RCC 7860 (cell line): ENCODE measurements at regions not wholly inside any gene's neighbourhood (a gene's known extent, or its start where the extent isn't known, plus 50 kb on each side); places are given as distances from the start of the nearest gene placed in this dataset.

Experiments
- DNase-seq: peaks from one replicate; pipeline ENCODE4 v3.0.0-alpha.2; 2015; ENCODE audit warnings: low spot score
- FAIRE-seq: peaks from 2 replicates; lab custom pipeline; 2012; peaks lifted over from hg19 to GRCh38; lab: Jason Lieb, UNC

GRCh38 chr18:28712796-28713425, 536.0 kb upstream of the CDH2 start:
- FAIRE-seq (no peak), DNase-seq (no peak)

- no peak for FAIRE-seq
- DNase-seq: no peak
These were observed 535.2 kb upstream of the CDH2 start for GRCh38 chr18:28712172-28712571.

- DNase-seq: no peak
These were observed 534.2 kb upstream of the CDH2 start for GRCh38 chr18:28711096-28711495.

GRCh38 chr18:28707006-28707405, 530.1 kb upstream of the CDH2 start:
- FAIRE-seq: no peak

More at GRCh38 chr18:28711096-28711495, 534.2 kb upstream of the CDH2 start:
- no peak for FAIRE-seq

GRCh38 chr18:28706397-28706796, 529.5 kb upstream of the CDH2 start:
- DNase-seq (no peak), FAIRE-seq (no peak)

More at GRCh38 chr18:28707006-28707405, 530.1 kb upstream of the CDH2 start:
- no peak for DNase-seq

- no peak for FAIRE-seq
- no peak for DNase-seq
These were observed 528.6 kb upstream of the CDH2 start for GRCh38 chr18:28705482-28705881.

- DNase-seq (no peak), FAIRE-seq (no peak)
These were observed 515.4 kb upstream of the CDH2 start for GRCh38 chr18:28692337-28692736.

GRCh38 chr18:28691496-28691840, 514.5 kb upstream of the CDH2 start:
- DNase-seq: no peak
- FAIRE-seq: no peak

GRCh38 chr18:28690836-28691495, 514.0 kb upstream of the CDH2 start:
- no peak for FAIRE-seq
- no peak for DNase-seq

- no peak for FAIRE-seq
These were observed 513.2 kb upstream of the CDH2 start for GRCh38 chr18:28690100-28690499.

GRCh38 chr18:28689588-28689987, 512.7 kb upstream of the CDH2 start:
- DNase-seq (no peak), FAIRE-seq (no peak)

More at GRCh38 chr18:28690100-28690499, 513.2 kb upstream of the CDH2 start:
- no peak for DNase-seq

- DNase-seq (no peak), FAIRE-seq (no peak)
These were observed 507.9 kb upstream of the CDH2 start for GRCh38 chr18:28684746-28685355.

- DNase-seq (no peak), FAIRE-seq (no peak)
These were observed 506.0 kb upstream of the CDH2 start for GRCh38 chr18:28682912-28683311.

GRCh38 chr18:28669165-28669564, 492.2 kb upstream of the CDH2 start:
- DNase-seq (no peak), FAIRE-seq (no peak)

- FAIRE-seq: no peak
- no peak for DNase-seq
These were observed 489.3 kb upstream of the CDH2 start for GRCh38 chr18:28666216-28666615.

- no peak for FAIRE-seq
These were observed 481.0 kb upstream of the CDH2 start for GRCh38 chr18:28657961-28658360.

GRCh38 chr18:28652654-28653053, 475.7 kb upstream of the CDH2 start:
- no peak for FAIRE-seq

More at GRCh38 chr18:28657961-28658360, 481.0 kb upstream of the CDH2 start:
- no peak for DNase-seq

GRCh38 chr18:28651298-28651697, 474.4 kb upstream of the CDH2 start:
- FAIRE-seq: no peak

More at GRCh38 chr18:28652654-28653053, 475.7 kb upstream of the CDH2 start:
- DNase-seq: no peak

GRCh38 chr18:28650860-28651259, 473.9 kb upstream of the CDH2 start:
- DNase-seq (no peak), FAIRE-seq (no peak)

More at GRCh38 chr18:28651298-28651697, 474.4 kb upstream of the CDH2 start:
- DNase-seq: no peak

GRCh38 chr18:28647961-28648360, 471.0 kb upstream of the CDH2 start:
- DNase-seq: no peak
- FAIRE-seq: no peak

GRCh38 chr18:28637897-28638296, 461.0 kb upstream of the CDH2 start:
- DNase-seq (no peak), FAIRE-seq (no peak)

- FAIRE-seq: no peak
- no peak for DNase-seq
These were observed 458.6 kb upstream of the CDH2 start for GRCh38 chr18:28635530-28635929.
